ENCODE measurements at regions not wholly inside any gene's neighbourhood (a gene's known extent, or its start where the extent isn't known, plus 50 kb on each side); places are given as distances from the start of the nearest gene placed in this dataset.

- TF ChIP-seq CTCF (IDR thresholded peaks at IDR 0.05) = no peak
- TF ChIP-seq POLR2A (IDR thresholded peaks at IDR 0.05) = no peak
- TF ChIP-seq POLR2AphosphoS5 (IDR thresholded peaks at IDR 0.05) = no peak
- no peak for TF ChIP-seq EP300 (IDR thresholded peaks at IDR 0.05)
These were observed 306.2 kb downstream of the FSIP2 start for GRCh38 chr2:186044761-186045160.
